GM23248 (cell line): ENCODE measurements at regions not wholly inside any gene's neighbourhood (a gene's known extent, or its start where the extent isn't known, plus 50 kb on each side); places are given as distances from the start of the nearest gene placed in this dataset.
"Not testable (repeated sequence)": the region's sequence is repeated elsewhere in the genome, so short reads cannot be mapped to it uniquely, and the experiment has no call there.

ENCODE experiments used
- DNase-seq: peaks from one replicate; pipeline ENCODE4 v3.0.0-alpha.2; 2015
- H2AFZ ChIP-seq: fragments of 200-600 bp; sonication (generic); 2 replicates; pipeline ENCODE4 v1.6.1; 2016; ENCODE audit warnings: antibody characterized with exemption
- H3F3A ChIP-seq: fragments of 200-600 bp; sonication (generic); 2 replicates; pipeline ENCODE4 v1.6.1; 2016; ENCODE audit warnings: mild to moderate bottlenecking, antibody characterized with exemption, mixed run types; ENCODE audit not compliant: insufficient read depth
- H3K27ac ChIP-seq: fragments of 200-600 bp; sonication (generic); 2 replicates; pipeline ENCODE4 v1.5.1; 2016; ENCODE audit warnings: mild to moderate bottlenecking
- H3K27me3 ChIP-seq: fragments of 200-600 bp; sonication (generic); replicated peaks from 2 replicates; pipeline ENCODE4 v1.6.1; 2016; ENCODE audit warnings: mild to moderate bottlenecking; ENCODE audit not compliant: insufficient read depth
- H3K36me3 ChIP-seq: fragments of 200-600 bp; sonication (generic); 2 replicates; pipeline ENCODE4 v1.6.1; 2016; ENCODE audit warnings: low read depth, mild to moderate bottlenecking
- H3K4me1 ChIP-seq: fragments of 200-600 bp; sonication (generic); 2 replicates; pipeline ENCODE4 v1.6.1; 2016; ENCODE audit warnings: mild to moderate bottlenecking; ENCODE audit not compliant: insufficient read depth
- H3K4me2 ChIP-seq: fragments of 200-600 bp; sonication (generic); one replicate; pipeline ENCODE4 v1.6.1; 2016; ENCODE audit warnings: mild to moderate bottlenecking; ENCODE audit not compliant: unreplicated experiment
- H3K4me3 ChIP-seq: fragments of 200-600 bp; sonication (generic); 2 replicates; pipeline ENCODE4 v1.5.1; 2016; ENCODE audit warnings: mild to moderate bottlenecking
- H3K79me2 ChIP-seq: fragments of 200-600 bp; sonication (generic); 2 replicates; pipeline ENCODE4 v1.6.1; 2016; ENCODE audit warnings: mild to moderate bottlenecking; ENCODE audit not compliant: insufficient read depth
- H3K9ac ChIP-seq: fragments of 200-600 bp; sonication (generic); 2 replicates; pipeline ENCODE4 v1.6.1; 2016; ENCODE audit warnings: mild to moderate bottlenecking
- H3K9me2 ChIP-seq: fragments of 200-600 bp; sonication (generic); 2 replicates; pipeline ENCODE4 v1.6.1; 2016; ENCODE audit warnings: mixed run types, mild to moderate bottlenecking, moderate library complexity; ENCODE audit not compliant: insufficient read depth
- H3K9me3 ChIP-seq: fragments of 200-600 bp; sonication (generic); one replicate; pipeline ENCODE4 v1.6.1; 2017; ENCODE audit warnings: low read depth
- H4K20me1 ChIP-seq: fragments of 200-600 bp; sonication (generic); 2 replicates; pipeline ENCODE4 v1.6.0; 2016; ENCODE audit not compliant: insufficient read depth
- EZH2 ChIP-seq: fragments of 200-600 bp; sonication (generic); IDR thresholded peaks from 2 replicates; pipeline ENCODE4 v1.6.1; 2018; ENCODE audit warnings: antibody characterized with exemption, mild to moderate bottlenecking; ENCODE audit not compliant: insufficient read depth, poor library complexity, severe bottlenecking
- EZH2phosphoT487 ChIP-seq: fragments of 200-600 bp; sonication (generic); IDR thresholded peaks from 2 replicates; pipeline ENCODE4 v1.6.1; 2018; ENCODE audit warnings: antibody characterized with exemption, moderate library complexity, mild to moderate bottlenecking, low read depth; ENCODE audit not compliant: insufficient read depth
- WGBS, 2 experiments: methylation state at CpG; one replicate each; pipeline ENCODE4 v1.1.6; 2015 to 2017; ENCODE audit warnings: low lambda C conversion rate in 2 of 2, low coverage in 1 of 2; ENCODE audit errors: missing lambda C conversion rate in 2 of 2; 5-methylcytosine and 5-hydroxymethylcytosine counted together
- in situ Hi-C: fragments of 300-500 bp; cut with MboI; formaldehyde crosslinking; loops from 2 replicates; pipeline ENCODE4 v1.15.0; 2020

DNA sequence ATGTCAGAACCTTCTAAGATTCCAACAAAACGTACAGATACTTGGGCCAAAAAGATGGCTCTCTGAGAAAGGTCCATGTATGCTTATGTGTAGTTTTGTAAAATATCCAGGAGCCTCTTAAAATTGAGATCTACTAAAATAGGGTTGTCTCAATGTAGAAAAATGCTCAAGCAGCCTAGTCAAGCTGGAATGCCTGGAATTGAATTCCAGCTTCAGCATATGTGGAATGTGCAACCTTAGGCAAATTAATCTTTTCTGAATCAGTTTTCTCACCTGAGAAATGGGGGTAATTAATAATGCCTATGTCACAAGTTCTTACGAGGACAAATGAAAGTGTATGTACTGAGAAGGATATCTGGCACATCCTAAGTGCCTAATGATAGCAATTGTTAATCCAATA, 662.4 kb downstream of the DTWD2 start:
- H3K4me1 ChIP-seq = no peaks in the 10 kb centered on the region
- H2AFZ ChIP-seq = no peak overlapping the region
- H3K9ac ChIP-seq = no peak overlapping the region
- H3F3A ChIP-seq = no peaks in the 10 kb centered on the region
- no peaks in the 10 kb centered on the region for H3K9me3 ChIP-seq
- H3K36me3 ChIP-seq = no peaks in the 10 kb centered on the region
- WGBS, 2 experiments = 25 to 38% methylated on average over 2 of the region's 2 CpGs
- no peak for TF ChIP-seq EZH2
- TF ChIP-seq EZH2phosphoT487 = no peak
- H3K27ac ChIP-seq = no peak overlapping the region
- H3K4me3 ChIP-seq = no peak overlapping the region
- no peak overlapping the region for H3K4me2 ChIP-seq
- no peak for DNase-seq
- no peaks in the 10 kb centered on the region for H3K79me2 ChIP-seq
- H3K9me2 ChIP-seq = no peaks in the 10 kb centered on the region
- in situ Hi-C loops = no loop called here
- H4K20me1 ChIP-seq = no peaks in the 10 kb centered on the region
- H3K27me3 ChIP-seq = no peaks in the 10 kb centered on the region

DNA sequence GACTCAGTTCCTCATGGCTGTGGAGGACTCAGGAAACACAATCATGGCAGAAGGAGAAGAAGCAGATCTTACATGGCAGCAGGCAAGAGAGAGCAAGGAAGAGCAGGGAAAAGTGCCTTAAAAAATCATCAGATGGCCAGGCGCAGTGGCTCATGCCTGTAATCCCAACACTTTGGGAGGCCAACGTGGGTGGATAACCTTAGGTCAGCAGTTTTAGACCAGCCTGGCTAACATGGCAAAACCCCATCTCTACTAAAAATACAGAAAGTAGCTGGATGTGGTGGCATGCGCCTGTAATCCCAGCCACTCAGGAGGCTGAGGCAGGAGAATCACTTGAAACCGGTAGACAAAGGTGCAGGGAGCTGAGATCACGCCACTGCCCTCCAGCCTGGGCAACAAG, 664.6 kb downstream of the DTWD2 start:
- not testable (repeated sequence) for H4K20me1 ChIP-seq, H3K4me1 ChIP-seq

DNA sequence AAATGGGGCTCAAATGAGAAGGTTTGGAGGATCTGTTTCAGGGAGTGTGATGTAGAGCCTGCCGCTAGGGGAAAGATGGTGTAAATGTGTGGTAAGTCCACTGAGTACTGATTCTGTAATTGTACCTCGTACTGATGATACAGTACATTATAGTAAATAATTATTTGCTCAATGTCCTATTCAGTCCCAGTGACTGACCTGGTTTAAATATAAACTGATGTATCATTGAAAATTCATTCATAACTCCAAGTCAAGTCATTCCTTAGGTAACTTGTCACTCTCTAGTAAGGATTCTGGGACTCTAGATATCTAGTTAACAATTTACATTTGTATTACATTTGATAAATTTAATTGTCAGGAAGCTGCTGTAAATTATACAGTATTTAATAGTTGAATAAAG, 667.3 kb downstream of the DTWD2 start:
- Histone ChIP-seq H4K20me1 (no peaks in the 10 kb centered on the region), H3K4me2 (no peak overlapping the region), H3K27ac (no peak overlapping the region), H3K27me3 (no peaks in the 10 kb centered on the region), H3K9me3 (no peaks in the 10 kb centered on the region), H3F3A (no peaks in the 10 kb centered on the region), H3K4me3 (no peak overlapping the region), H3K79me2 (no peaks in the 10 kb centered on the region), H2AFZ (no peak overlapping the region), H3K9ac (no peak overlapping the region), H3K4me1 (no peaks in the 10 kb centered on the region), H3K9me2 (no peaks in the 10 kb centered on the region), H3K36me3 (no peaks in the 10 kb centered on the region)
- WGBS, 2 experiments = 50 to 51% methylated on average over 2 of the region's 2 CpGs
- in situ Hi-C loops = no loop called here
- TF ChIP-seq EZH2 = no peak
- no peak for TF ChIP-seq EZH2phosphoT487
- no peak for DNase-seq

More for the DNA sequence above, 664.6 kb downstream of the DTWD2 start:
- H2AFZ ChIP-seq, H3K79me2 ChIP-seq, H3K27me3 ChIP-seq, H3K4me2 ChIP-seq, H3K9me2 ChIP-seq, H3F3A ChIP-seq, H3K27ac ChIP-seq, H3K4me3 ChIP-seq, DNase-seq, H3K9ac ChIP-seq, H3K36me3 ChIP-seq, H3K9me3 ChIP-seq, in situ Hi-C loops: not testable (repeated sequence)
- 41 to 47% methylated on average over 5 of the region's 5 CpGs for WGBS, 2 experiments

DNA sequence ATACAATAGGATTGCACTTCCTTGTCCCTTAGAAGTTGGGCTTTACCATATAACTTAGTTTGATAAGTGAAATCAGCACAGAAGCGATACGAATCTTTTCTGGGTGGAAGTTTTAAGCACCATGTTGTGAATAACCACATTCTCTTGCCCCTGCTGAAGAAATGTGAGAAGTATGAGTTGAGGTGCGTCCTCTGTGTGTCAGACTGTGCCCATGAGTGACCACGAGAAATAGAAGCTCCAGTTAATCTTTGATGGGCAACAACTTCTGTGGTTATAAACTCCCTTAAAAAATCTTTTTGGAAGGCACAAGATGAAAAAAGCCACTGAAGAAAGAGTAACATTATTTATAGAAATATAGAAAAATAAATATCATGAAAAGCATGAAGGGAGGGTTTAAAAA, 668.2 kb downstream of the DTWD2 start:
- Histone ChIP-seq H3K27ac (no peak overlapping the region), H2AFZ (no peak overlapping the region), H3K4me3 (no peak overlapping the region), H3K9ac (no peak overlapping the region), H3K9me2 (no peaks in the 10 kb centered on the region), H4K20me1 (no peaks in the 10 kb centered on the region), H3K79me2 (no peaks in the 10 kb centered on the region), H3K36me3 (no peaks in the 10 kb centered on the region), H3F3A (no peaks in the 10 kb centered on the region), H3K4me1 (no peaks in the 10 kb centered on the region), H3K9me3 (no peaks in the 10 kb centered on the region), H3K27me3 (no peaks in the 10 kb centered on the region), H3K4me2 (no peak overlapping the region)
- no peak for TF ChIP-seq EZH2phosphoT487
- no peak for TF ChIP-seq EZH2
- no peak for DNase-seq
- WGBS, 2 experiments = 43 to 44% methylated on average over 4 of the region's 4 CpGs
- in situ Hi-C loops = no loop called here

DNA sequence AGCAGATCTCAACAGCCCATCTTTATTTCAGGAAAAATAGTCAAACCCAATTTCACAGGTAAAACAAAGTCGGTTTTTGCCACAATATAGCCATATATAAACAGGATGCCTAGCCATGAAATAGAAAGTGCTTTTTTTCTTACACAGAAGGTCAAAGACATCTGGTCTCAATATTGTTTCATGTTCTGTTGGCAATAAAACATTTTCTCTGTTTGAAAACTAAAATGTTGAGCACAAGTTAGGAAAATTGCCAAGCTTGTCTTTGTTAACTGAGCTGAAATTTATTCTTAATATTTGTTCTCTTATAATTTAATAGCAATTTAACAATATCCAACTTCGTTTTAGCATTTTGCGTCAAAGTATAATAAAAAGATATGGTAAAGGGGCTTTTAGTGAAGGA, 673.4 kb downstream of the DTWD2 start:
- Histone ChIP-seq H3K4me2 (no peak overlapping the region), H3K79me2 (no peaks in the 10 kb centered on the region), H3K9ac (no peak overlapping the region), H3K4me3 (no peak overlapping the region), H3K27ac (no peak overlapping the region), H3K27me3 (no peaks in the 10 kb centered on the region), H3K9me3 (no peaks in the 10 kb centered on the region), H3K4me1 (no peaks in the 10 kb centered on the region), H2AFZ (no peak overlapping the region), H3F3A (no peaks in the 10 kb centered on the region), H4K20me1 (no peaks in the 10 kb centered on the region), H3K9me2 (no peaks in the 10 kb centered on the region), H3K36me3 (no peaks in the 10 kb centered on the region)
- WGBS, 2 experiments = 13 to 17% methylated on average over 3 of the region's 3 CpGs
- in situ Hi-C loops = no loop called here
- no peak for TF ChIP-seq EZH2phosphoT487
- TF ChIP-seq EZH2 = no peak
- no peak for DNase-seq
